ENCODE measurements at regions not wholly inside any gene's neighbourhood (a gene's known extent, or its start where the extent isn't known, plus 50 kb on each side); places are given as distances from the start of the nearest gene placed in this dataset.

DNA sequence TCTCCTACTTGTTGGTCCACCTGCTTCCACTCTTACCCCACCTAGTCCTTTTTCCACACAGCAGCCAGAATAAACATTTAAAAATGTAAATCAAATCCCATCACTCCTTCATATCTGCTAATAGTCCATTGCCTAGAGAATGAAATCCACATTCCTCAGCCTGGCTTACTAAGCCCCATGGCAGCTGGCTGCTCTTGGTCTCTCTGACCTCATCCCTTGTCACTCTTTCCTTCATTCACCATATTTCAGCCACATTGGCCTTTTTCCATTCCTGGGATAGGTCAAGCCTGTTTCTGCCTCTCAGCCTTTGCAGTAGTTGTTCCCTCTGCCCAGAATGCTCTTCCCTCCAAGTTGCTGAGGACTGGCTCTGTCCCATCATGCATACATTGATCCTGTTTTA is 512.8 kb downstream of the INSC start:
- TF ChIP-seq, protein P1, sequence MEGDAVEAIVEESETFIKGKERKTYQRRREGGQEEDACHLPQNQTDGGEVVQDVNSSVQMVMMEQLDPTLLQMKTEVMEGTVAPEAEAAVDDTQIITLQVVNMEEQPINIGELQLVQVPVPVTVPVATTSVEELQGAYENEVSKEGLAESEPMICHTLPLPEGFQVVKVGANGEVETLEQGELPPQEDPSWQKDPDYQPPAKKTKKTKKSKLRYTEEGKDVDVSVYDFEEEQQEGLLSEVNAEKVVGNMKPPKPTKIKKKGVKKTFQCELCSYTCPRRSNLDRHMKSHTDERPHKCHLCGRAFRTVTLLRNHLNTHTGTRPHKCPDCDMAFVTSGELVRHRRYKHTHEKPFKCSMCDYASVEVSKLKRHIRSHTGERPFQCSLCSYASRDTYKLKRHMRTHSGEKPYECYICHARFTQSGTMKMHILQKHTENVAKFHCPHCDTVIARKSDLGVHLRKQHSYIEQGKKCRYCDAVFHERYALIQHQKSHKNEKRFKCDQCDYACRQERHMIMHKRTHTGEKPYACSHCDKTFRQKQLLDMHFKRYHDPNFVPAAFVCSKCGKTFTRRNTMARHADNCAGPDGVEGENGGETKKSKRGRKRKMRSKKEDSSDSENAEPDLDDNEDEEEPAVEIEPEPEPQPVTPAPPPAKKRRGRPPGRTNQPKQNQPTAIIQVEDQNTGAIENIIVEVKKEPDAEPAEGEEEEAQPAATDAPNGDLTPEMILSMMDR (IDR thresholded peaks at IDR 0.05): no peak
- no peak for TF ChIP-seq POLR2A (IDR thresholded peaks at IDR 0.05)
